ENCODE measurements at regions not wholly inside any gene's neighbourhood (a gene's known extent, or its start where the extent isn't known, plus 50 kb on each side); places are given as distances from the start of the nearest gene placed in this dataset.

DNA sequence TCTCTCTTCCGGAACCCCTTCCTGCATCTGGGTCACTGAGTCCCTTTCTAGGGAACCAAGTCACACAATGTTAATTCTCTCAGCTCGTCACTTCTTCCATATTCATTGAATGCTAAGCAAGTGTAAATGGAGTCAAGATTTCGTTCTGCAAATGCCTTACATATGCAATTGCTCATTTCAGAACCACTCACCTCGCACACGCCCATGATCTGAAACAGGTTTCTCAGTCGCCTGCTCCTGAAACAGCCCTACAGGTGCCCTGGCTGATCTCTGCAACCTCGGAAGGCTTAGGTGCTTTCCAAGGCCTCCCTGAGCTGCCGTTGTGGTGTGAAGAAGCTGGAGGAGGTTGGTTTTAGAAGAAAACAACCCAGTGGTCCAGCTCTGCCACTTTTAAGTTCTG lies 100.8 kb upstream of the MSX1 start:
- peaks cover 5% of the 10 kb centered on the region; the same call in 1 of the 2 replicates for H3K4me1 ChIP-seq (ENCODE audit: control insufficient read depth, insufficient read depth, low read length)
- no peaks in the 10 kb centered on the region for H3K9me3 ChIP-seq (ENCODE audit: control insufficient read depth, insufficient read depth, low read depth, low read length)
- H3K27ac ChIP-seq (ENCODE audit: extremely low read depth, low read depth, low read length): no peak overlapping the region
- ChIA-PET CTCF (no interaction called here), POLR2A (no interaction called here)
- no peak for TF ChIP-seq ZNF350 (tag by site-specific recombination; IDR thresholded peaks at IDR 0.05)
- no peak for TF ChIP-seq ZEB2 (tag by site-specific recombination; IDR thresholded peaks at IDR 0.05)
- no peak for TF ChIP-seq ZNF843 (tag by site-specific recombination; IDR thresholded peaks at IDR 0.05)
- TF ChIP-seq ZSCAN4 (tag by site-specific recombination; IDR thresholded peaks at IDR 0.05): no peak
- no peak for TF ChIP-seq ZNF571 (tag by site-specific recombination; IDR thresholded peaks at IDR 0.05)
- TF ChIP-seq YY1 (tag by site-specific recombination; IDR thresholded peaks at IDR 0.05): no peak
- no peak for TF ChIP-seq ZNF621 (tag by site-specific recombination; IDR thresholded peaks at IDR 0.05)
- TF ChIP-seq ZSCAN30 (tag by site-specific recombination; IDR thresholded peaks at IDR 0.05): no peak
- no peaks in the 10 kb centered on the region for H3K36me3 ChIP-seq (ENCODE audit: control insufficient read depth in 2 of 2, insufficient read depth in 1 of 2, low read length in 2 of 2)
- H3K4me3 ChIP-seq (ENCODE audit: low read depth, low read length): no peak overlapping the region

DNA sequence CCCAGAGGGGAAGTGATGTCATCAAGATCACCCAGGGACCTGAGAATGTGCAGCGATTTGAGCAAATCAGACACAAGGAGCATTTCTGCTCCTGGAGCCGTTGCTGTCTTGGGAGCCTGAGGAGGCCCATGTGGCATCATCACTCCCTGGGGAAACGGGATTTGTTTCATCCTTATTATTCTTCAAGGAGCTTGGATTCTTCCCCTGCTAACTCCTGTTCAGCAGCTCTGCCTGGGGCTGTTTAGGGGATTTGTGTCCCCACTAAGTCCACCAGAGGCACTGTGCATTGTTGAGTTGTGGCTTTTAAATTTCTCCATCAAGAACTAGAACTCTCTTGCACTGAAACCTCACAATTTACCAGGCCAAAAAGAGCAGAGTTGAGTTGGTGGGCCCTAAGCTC lies 104.2 kb upstream of the MSX1 start:
- no peak for TF ChIP-seq ZXDB (tag by site-specific recombination; IDR thresholded peaks at IDR 0.05)
- no peak for TF ChIP-seq KLF16 (tag by site-specific recombination; IDR thresholded peaks at IDR 0.05)
- TF ChIP-seq ZNF23 (tag by site-specific recombination; IDR thresholded peaks at IDR 0.05; ENCODE audit: borderline replicate concordance): no peak
- TF ChIP-seq ZSCAN5A (tag by site-specific recombination; IDR thresholded peaks at IDR 0.05): no peak
- Histone ChIP-seq H3K9me3 (ENCODE audit: control insufficient read depth, insufficient read depth, low read depth, low read length) (no peaks in the 10 kb centered on the region), H3K36me3 (ENCODE audit: control insufficient read depth in 2 of 2, insufficient read depth in 1 of 2, low read length in 2 of 2) (no peaks in the 10 kb centered on the region), H3K27ac (ENCODE audit: extremely low read depth, low read depth, low read length) (no peak overlapping the region), H3K4me1 (ENCODE audit: control insufficient read depth, insufficient read depth, low read length) (peaks cover 11% of the 10 kb centered on the region), H3K4me3 (ENCODE audit: low read depth, low read length) (no peak overlapping the region)
- POLR2A ChIA-PET: no interaction called here
- CTCF ChIA-PET: no interaction called here

DNA sequence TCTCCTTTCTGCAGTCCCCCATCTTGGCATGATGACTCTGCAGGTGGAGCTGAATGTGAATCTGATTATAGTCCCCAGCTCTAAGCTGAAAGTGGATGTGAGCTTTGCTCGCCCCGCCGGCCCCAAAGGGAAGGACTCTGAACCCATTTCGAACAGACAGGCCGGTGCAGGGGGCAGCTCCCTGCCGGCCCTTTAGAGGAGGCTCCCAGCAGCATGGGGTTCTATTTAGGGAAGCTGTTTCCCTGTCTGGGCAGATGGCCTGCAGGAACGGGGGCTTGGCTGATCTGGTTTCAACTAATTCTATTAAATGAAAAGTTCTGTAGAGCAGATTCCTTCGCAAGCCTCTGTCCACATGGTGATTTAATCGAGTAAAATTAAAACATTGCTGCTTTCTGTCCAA lies 104.8 kb upstream of the MSX1 start:
- CTCF ChIA-PET: no interaction called here
- POLR2A ChIA-PET: no interaction called here
- no peak overlapping the region for H3K4me3 ChIP-seq (ENCODE audit: low read depth, low read length)
- H3K27ac ChIP-seq (ENCODE audit: extremely low read depth, low read depth, low read length): no peak overlapping the region
- peaks cover 11% of the 10 kb centered on the region for H3K4me1 ChIP-seq (ENCODE audit: control insufficient read depth, insufficient read depth, low read length)
- TF ChIP-seq ZNF311 (tag by site-specific recombination; IDR thresholded peaks at IDR 0.05; ENCODE audit: borderline replicate concordance) (no peak), ZFP37 (tag by site-specific recombination; IDR thresholded peaks at IDR 0.05) (no peak), ZBTB44 (tag by site-specific recombination; IDR thresholded peaks at IDR 0.05) (no peak)
- no peaks in the 10 kb centered on the region for H3K9me3 ChIP-seq (ENCODE audit: control insufficient read depth, insufficient read depth, low read depth, low read length)
- H3K36me3 ChIP-seq (ENCODE audit: control insufficient read depth in 2 of 2, insufficient read depth in 1 of 2, low read length in 2 of 2): no peaks in the 10 kb centered on the region

DNA sequence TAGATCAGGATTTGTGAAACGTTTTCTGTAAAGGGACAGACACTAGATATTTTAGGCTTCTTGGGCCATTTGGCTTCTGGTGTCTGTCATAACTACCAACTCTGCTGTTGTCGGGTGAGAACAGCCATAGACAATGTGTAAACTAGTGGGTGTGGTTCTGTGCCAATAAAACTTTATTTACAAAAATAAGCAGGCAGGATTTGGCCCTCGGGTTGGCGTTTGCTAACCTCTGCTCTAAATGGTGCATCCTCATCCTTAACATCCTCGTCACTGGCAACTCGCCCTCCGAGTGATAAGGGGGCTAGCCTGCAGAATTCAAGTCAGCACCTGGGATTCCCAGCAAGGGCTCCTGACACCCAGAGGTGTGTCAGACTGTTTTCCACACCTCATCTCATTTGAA lies 105.8 kb upstream of the MSX1 start:
- Histone ChIP-seq H3K4me3 (ENCODE audit: low read depth, low read length) (no peak overlapping the region), H3K27ac (ENCODE audit: extremely low read depth, low read depth, low read length) (peak overlapping the region; percentile 11; the same call in 1 of the 2 replicates), H3K9me3 (ENCODE audit: control insufficient read depth, insufficient read depth, low read depth, low read length) (no peaks in the 10 kb centered on the region), H3K4me1 (ENCODE audit: control insufficient read depth, insufficient read depth, low read length) (peaks cover 11% of the 10 kb centered on the region), H3K36me3 (ENCODE audit: control insufficient read depth in 2 of 2, insufficient read depth in 1 of 2, low read length in 2 of 2) (no peaks in the 10 kb centered on the region)
- peak; percentile 51; the same call in 1 of the 2 replicates for TF ChIP-seq KLF10 (tag by site-specific recombination; IDR thresholded peaks at IDR 0.05)
- TF ChIP-seq KLF9 (tag by site-specific recombination; IDR thresholded peaks at IDR 0.05; ENCODE audit: low read depth): peak; percentile 44; the same call in 1 of the 2 replicates
- TF ChIP-seq YY1 (tag by site-specific recombination; IDR thresholded peaks at IDR 0.05): no peak
- TF ChIP-seq KLF1 (tag by site-specific recombination; IDR thresholded peaks at IDR 0.05): peak; percentile 63
- TF ChIP-seq KLF7 (tag by site-specific recombination; IDR thresholded peaks at IDR 0.05; ENCODE audit: borderline replicate concordance): peak; percentile 57; the same call in 1 of the 2 replicates
- no peak for TF ChIP-seq ZNF214 (tag by site-specific recombination; IDR thresholded peaks at IDR 0.05; ENCODE audit: borderline replicate concordance)
- no peak for TF ChIP-seq ATF2 (tag by site-specific recombination; IDR thresholded peaks at IDR 0.05; ENCODE audit: low read depth)
- ChIA-PET CTCF (interaction anchor here (0.6 to 0.7 kb wide), 2 partner anchors 20 to 50 kb away, joined by 3 to 4 read pairs; no protein-coding TSS in a partner anchor), POLR2A (no interaction called here)

All from HEK293 (cell line).